Loucy (cell line): ENCODE measurements at regions not wholly inside any gene's neighbourhood (a gene's known extent, or its start where the extent isn't known, plus 50 kb on each side); places are given as distances from the start of the nearest gene placed in this dataset.

Experiments used
- CTCF ChIP-seq: fragments of 200-600 bp; sonication (generic); conservative IDR thresholded peaks from 2 replicates; pipeline ENCODE4 v1.5.1; 2014; ENCODE audit warnings: mild to moderate bottlenecking, antibody characterized with exemption, low read length
- EZH2phosphoT487 ChIP-seq: fragments of 200-600 bp; IDR thresholded peaks from 2 replicates; pipeline ENCODE4 v1.6.1; 2018; ENCODE audit warnings: antibody characterized with exemption, mild to moderate bottlenecking, moderate library complexity, borderline replicate concordance

- no peak for TF ChIP-seq CTCF
- TF ChIP-seq EZH2phosphoT487, result no peak
Observed at GRCh38 chr14:86310148-86310547, 780.2 kb downstream of the FLRT2 start.
